GM23338 (cell line): ENCODE measurements at regions not wholly inside any gene's neighbourhood (a gene's known extent, or its start where the extent isn't known, plus 50 kb on each side); places are given as distances from the start of the nearest gene placed in this dataset.

Source experiments
- ATAC-seq: fragments of 200-7000 bp; cut with Tn5 transposase; 3 replicates; pipeline ENCODE4 v1.9.1; 2020
- DNase-seq: peaks from one replicate; pipeline ENCODE4 v3.0.0-alpha.2; 2015; ENCODE audit warnings: low spot score
- H2AFZ ChIP-seq: fragments of 200-600 bp; sonication (generic); 2 replicates; pipeline ENCODE4 v1.8.0; 2016; ENCODE audit warnings: antibody characterized with exemption, mild to moderate bottlenecking, moderate library complexity
- H3F3A ChIP-seq: fragments of 200-600 bp; sonication (generic); replicated peaks from 2 replicates; pipeline ENCODE4 v1.8.0; 2017; ENCODE audit warnings: antibody characterized with exemption, mixed run types, low read depth
- H3K27ac ChIP-seq: fragments of 200-600 bp; sonication (generic); 2 replicates; pipeline ENCODE4 v1.6.1; 2016; ENCODE audit warnings: low read depth
- H3K27me3 ChIP-seq: fragments of 200-600 bp; sonication (generic); 2 replicates; pipeline ENCODE4 v1.8.0; 2016; ENCODE audit warnings: mild to moderate bottlenecking, mixed run types, moderate library complexity; ENCODE audit not compliant: insufficient read depth
- H3K36me3 ChIP-seq: fragments of 200-600 bp; sonication (generic); 2 replicates; pipeline ENCODE4 v1.8.0; 2016; ENCODE audit warnings: mild to moderate bottlenecking; ENCODE audit not compliant: insufficient read depth
- H3K4me1 ChIP-seq: fragments of 200-600 bp; sonication (generic); 2 replicates; pipeline ENCODE4 v1.8.0; 2016; ENCODE audit warnings: mild to moderate bottlenecking, moderate library complexity; ENCODE audit not compliant: insufficient read depth
- H3K4me2 ChIP-seq: fragments of 200-600 bp; sonication (generic); 2 replicates; pipeline ENCODE4 v1.7.1; 2017; ENCODE audit warnings: mixed run types
- H3K4me3 ChIP-seq: fragments of 200-600 bp; sonication (generic); 2 replicates; pipeline ENCODE4 v1.6.1; 2016; ENCODE audit warnings: mixed run types
- H3K79me2 ChIP-seq: fragments of 200-600 bp; sonication (generic); replicated peaks from 2 replicates; pipeline ENCODE4 v1.8.0; 2017; ENCODE audit warnings: mild to moderate bottlenecking; ENCODE audit not compliant: insufficient read depth
- H3K9me2 ChIP-seq: fragments of 200-600 bp; sonication (generic); 2 replicates; pipeline ENCODE4 v1.8.0; 2017; ENCODE audit not compliant: insufficient read depth
- H4K20me1 ChIP-seq: fragments of 200-600 bp; sonication (generic); replicated peaks from 2 replicates; pipeline ENCODE4 v1.8.0; 2017; ENCODE audit warnings: mild to moderate bottlenecking; ENCODE audit not compliant: insufficient read depth
- H3K27ac Mint-ChIP-seq: 2 replicates; pipeline ENCODE4 v1.8.0; 2020; ENCODE audit warnings: inconsistent platforms, mild to moderate bottlenecking, moderate library complexity, mixed read lengths
- H3K27me3 Mint-ChIP-seq: 3 replicates; pipeline ENCODE4 v1.8.0; 2022; ENCODE audit warnings: low read depth, mild to moderate bottlenecking, moderate library complexity, mixed read lengths, inconsistent platforms; ENCODE audit not compliant: insufficient read depth, poor library complexity
- H3K36me3 Mint-ChIP-seq: 3 replicates; pipeline ENCODE4 v1.8.0; 2021; ENCODE audit warnings: low read depth, mild to moderate bottlenecking, inconsistent platforms, moderate library complexity, mixed read lengths
- H3K4me1 Mint-ChIP-seq: 3 replicates; pipeline ENCODE4 v1.8.0; 2020; ENCODE audit warnings: mild to moderate bottlenecking, inconsistent platforms, mixed read lengths
- H3K4me3 Mint-ChIP-seq: 3 replicates; pipeline ENCODE4 v1.8.0; 2021; ENCODE audit warnings: moderate library complexity, mild to moderate bottlenecking, inconsistent platforms, mixed read lengths
- H3K9me3 Mint-ChIP-seq: 3 replicates; pipeline ENCODE4 v1.8.0; 2020; ENCODE audit warnings: moderate library complexity, mild to moderate bottlenecking, inconsistent platforms, mixed read lengths
- CREB1 ChIP-seq: fragments of 250-450 bp; sonication (Bioruptor Pico); IDR thresholded peaks from 2 replicates; pipeline ENCODE4 v1.5.0; 2020; ENCODE audit warnings: low read depth, mild to moderate bottlenecking, moderate library complexity
- EZH2 ChIP-seq: fragments of 200-600 bp; sonication (generic); IDR thresholded peaks from one replicate; pipeline ENCODE4 v1.8.0; 2017; ENCODE audit warnings: antibody characterized with exemption, mild to moderate bottlenecking, low read depth; ENCODE audit not compliant: unreplicated experiment
- EZH2phosphoT487 ChIP-seq: fragments of 200-600 bp; sonication (generic); IDR thresholded peaks from one replicate; pipeline ENCODE4 v1.8.1; 2018; ENCODE audit warnings: antibody characterized with exemption; ENCODE audit not compliant: unreplicated experiment
- JUNB ChIP-seq: IDR thresholded peaks from one replicate; pipeline ENCODE4 v1.6.1; 2016; ENCODE audit warnings: antibody characterized with exemption; ENCODE audit not compliant: unreplicated experiment
- NANOG ChIP-seq: IDR thresholded peaks from 2 replicates; pipeline ENCODE4 v1.6.1; 2016; ENCODE audit warnings: antibody characterized with exemption, borderline replicate concordance
- POLR2AphosphoS5 ChIP-seq: IDR thresholded peaks from 2 replicates; pipeline ENCODE4 v1.6.1; 2016; ENCODE audit warnings: antibody characterized with exemption, low read depth
- STAT1 ChIP-seq: IDR thresholded peaks from one replicate; pipeline ENCODE4 v1.6.1; 2016; ENCODE audit warnings: antibody characterized with exemption; ENCODE audit not compliant: unreplicated experiment
- ZNF114 ChIP-seq: fragments of 250-450 bp; sonication (Bioruptor Pico); IDR thresholded peaks from 2 replicates; pipeline ENCODE4 v1.5.0; 2020; ENCODE audit warnings: mild to moderate bottlenecking, moderate library complexity
- ZNF331 ChIP-seq: fragments of 250-450 bp; sonication (Bioruptor Pico); IDR thresholded peaks from 2 replicates; pipeline ENCODE4 v1.5.0; 2020; ENCODE audit warnings: low read depth, mild to moderate bottlenecking, moderate library complexity
- TF ChIP-seq, protein P1 (sequence below): IDR thresholded peaks from one replicate; pipeline ENCODE4 v1.6.1; 2018; ENCODE audit warnings: antibody characterized with exemption; ENCODE audit not compliant: unreplicated experiment
- TF ChIP-seq, protein P2 (sequence below), 2 experiments: fragments of 200-600 bp in 1 of 2; sonication (generic) in 1 of 2; conservative IDR thresholded peaks; 2 replicates each; pipeline versions ENCODE4 v1.5.1 to v1.6.1; 2016 to 2017; ENCODE audit warnings: antibody characterized with exemption in 2 of 2, low read depth in 2 of 2, mild to moderate bottlenecking in 2 of 2, moderate library complexity in 1 of 2
- TF ChIP-seq, protein P3 (sequence below): IDR thresholded peaks from 2 replicates; pipeline ENCODE4 v1.6.1; 2016; ENCODE audit warnings: antibody characterized with exemption

DNA sequence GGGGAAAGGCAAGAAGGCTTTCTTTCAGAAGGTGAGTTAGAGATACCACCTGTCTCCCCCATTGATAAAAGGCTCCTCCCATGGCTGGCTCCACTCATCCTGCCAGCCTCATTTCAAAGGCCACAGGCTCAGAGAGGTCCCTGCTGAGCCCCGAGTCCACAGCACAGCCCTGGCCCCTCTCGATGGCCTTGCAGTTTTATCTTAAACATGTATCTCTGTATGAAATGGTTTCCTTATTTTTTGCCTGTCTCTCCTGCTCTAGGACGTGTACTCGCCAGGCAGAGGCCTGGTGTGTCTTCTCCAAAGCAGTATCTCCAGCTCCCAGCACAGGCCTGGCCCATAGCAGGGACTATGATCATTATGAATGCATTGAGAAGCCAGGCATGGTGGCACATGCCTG lies 160.5 kb upstream of the NSMCE3 start:
- no peak overlapping the region for H3K4me3 Mint-ChIP-seq
- H2AFZ ChIP-seq: no peak overlapping the region
- peaks cover 22% of the 10 kb centered on the region for H3K4me1 Mint-ChIP-seq
- DNase-seq: no peak
- H4K20me1 ChIP-seq: no peaks in the 10 kb centered on the region
- no peak overlapping the region for H3K27ac Mint-ChIP-seq
- no peak overlapping the region for H3K27ac ChIP-seq
- H3K9me3 Mint-ChIP-seq: peaks cover 3% of the 10 kb centered on the region; the same call in 1 of the 3 replicates
- no peaks in the 10 kb centered on the region for H3K36me3 ChIP-seq
- H3K27me3 ChIP-seq: no peaks in the 10 kb centered on the region
- H3K9me2 ChIP-seq: no peaks in the 10 kb centered on the region
- H3K4me2 ChIP-seq: no peak overlapping the region
- no peaks in the 10 kb centered on the region for H3F3A ChIP-seq
- H3K4me1 ChIP-seq: peaks cover 3% of the 10 kb centered on the region; the same call in 1 of the 2 replicates
- H3K36me3 Mint-ChIP-seq: peaks cover 5% of the 10 kb centered on the region; the same call in 2 of the 3 replicates
- no peaks in the 10 kb centered on the region for H3K27me3 Mint-ChIP-seq
- ATAC-seq: no peak
- H3K4me3 ChIP-seq: no peak overlapping the region
- TF ChIP-seq STAT1 (no peak), POLR2AphosphoS5 (no peak), ZNF114 (CRISPR knock-in tag) (no peak), CREB1 (CRISPR knock-in tag) (no peak), NANOG (no peak), ZNF331 (CRISPR knock-in tag) (no peak), EZH2 (no peak), JUNB (no peak), EZH2phosphoT487 (no peak)
- TF ChIP-seq, protein P1, sequence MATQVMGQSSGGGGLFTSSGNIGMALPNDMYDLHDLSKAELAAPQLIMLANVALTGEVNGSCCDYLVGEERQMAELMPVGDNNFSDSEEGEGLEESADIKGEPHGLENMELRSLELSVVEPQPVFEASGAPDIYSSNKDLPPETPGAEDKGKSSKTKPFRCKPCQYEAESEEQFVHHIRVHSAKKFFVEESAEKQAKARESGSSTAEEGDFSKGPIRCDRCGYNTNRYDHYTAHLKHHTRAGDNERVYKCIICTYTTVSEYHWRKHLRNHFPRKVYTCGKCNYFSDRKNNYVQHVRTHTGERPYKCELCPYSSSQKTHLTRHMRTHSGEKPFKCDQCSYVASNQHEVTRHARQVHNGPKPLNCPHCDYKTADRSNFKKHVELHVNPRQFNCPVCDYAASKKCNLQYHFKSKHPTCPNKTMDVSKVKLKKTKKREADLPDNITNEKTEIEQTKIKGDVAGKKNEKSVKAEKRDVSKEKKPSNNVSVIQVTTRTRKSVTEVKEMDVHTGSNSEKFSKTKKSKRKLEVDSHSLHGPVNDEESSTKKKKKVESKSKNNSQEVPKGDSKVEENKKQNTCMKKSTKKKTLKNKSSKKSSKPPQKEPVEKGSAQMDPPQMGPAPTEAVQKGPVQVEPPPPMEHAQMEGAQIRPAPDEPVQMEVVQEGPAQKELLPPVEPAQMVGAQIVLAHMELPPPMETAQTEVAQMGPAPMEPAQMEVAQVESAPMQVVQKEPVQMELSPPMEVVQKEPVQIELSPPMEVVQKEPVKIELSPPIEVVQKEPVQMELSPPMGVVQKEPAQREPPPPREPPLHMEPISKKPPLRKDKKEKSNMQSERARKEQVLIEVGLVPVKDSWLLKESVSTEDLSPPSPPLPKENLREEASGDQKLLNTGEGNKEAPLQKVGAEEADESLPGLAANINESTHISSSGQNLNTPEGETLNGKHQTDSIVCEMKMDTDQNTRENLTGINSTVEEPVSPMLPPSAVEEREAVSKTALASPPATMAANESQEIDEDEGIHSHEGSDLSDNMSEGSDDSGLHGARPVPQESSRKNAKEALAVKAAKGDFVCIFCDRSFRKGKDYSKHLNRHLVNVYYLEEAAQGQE: no peak
- TF ChIP-seq, protein P2, sequence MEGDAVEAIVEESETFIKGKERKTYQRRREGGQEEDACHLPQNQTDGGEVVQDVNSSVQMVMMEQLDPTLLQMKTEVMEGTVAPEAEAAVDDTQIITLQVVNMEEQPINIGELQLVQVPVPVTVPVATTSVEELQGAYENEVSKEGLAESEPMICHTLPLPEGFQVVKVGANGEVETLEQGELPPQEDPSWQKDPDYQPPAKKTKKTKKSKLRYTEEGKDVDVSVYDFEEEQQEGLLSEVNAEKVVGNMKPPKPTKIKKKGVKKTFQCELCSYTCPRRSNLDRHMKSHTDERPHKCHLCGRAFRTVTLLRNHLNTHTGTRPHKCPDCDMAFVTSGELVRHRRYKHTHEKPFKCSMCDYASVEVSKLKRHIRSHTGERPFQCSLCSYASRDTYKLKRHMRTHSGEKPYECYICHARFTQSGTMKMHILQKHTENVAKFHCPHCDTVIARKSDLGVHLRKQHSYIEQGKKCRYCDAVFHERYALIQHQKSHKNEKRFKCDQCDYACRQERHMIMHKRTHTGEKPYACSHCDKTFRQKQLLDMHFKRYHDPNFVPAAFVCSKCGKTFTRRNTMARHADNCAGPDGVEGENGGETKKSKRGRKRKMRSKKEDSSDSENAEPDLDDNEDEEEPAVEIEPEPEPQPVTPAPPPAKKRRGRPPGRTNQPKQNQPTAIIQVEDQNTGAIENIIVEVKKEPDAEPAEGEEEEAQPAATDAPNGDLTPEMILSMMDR (conservative IDR thresholded peaks at IDR 0.05; ENCODE audit: low read depth in 2 of 2): no peak
- TF ChIP-seq, protein P3, sequence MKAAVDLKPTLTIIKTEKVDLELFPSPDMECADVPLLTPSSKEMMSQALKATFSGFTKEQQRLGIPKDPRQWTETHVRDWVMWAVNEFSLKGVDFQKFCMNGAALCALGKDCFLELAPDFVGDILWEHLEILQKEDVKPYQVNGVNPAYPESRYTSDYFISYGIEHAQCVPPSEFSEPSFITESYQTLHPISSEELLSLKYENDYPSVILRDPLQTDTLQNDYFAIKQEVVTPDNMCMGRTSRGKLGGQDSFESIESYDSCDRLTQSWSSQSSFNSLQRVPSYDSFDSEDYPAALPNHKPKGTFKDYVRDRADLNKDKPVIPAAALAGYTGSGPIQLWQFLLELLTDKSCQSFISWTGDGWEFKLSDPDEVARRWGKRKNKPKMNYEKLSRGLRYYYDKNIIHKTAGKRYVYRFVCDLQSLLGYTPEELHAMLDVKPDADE: no peak
- no peaks in the 10 kb centered on the region for H3K79me2 ChIP-seq
